Hematopoietic multipotent progenitor cell treated with erythropoietin and hydrocortisone succinate and interleukin-3 and kit ligand, for 15 days (in vitro differentiated cells): ENCODE measurements at regions not wholly inside any gene's neighbourhood (a gene's known extent, or its start where the extent isn't known, plus 50 kb on each side); places are given as distances from the start of the nearest gene placed in this dataset.
"Not testable (repeated sequence)": the region's sequence is repeated elsewhere in the genome, so short reads cannot be mapped to it uniquely, and the experiment has no call there.

ENCODE experiments used
- DNase-seq: peaks from one replicate; pipeline ENCODE4 v3.0.0-alpha.2; 2015; ENCODE audit warnings: low spot score

GRCh38 chr5:54404568-54404967, 50.9 kb upstream of the HSPB3 start:
- no peak for DNase-seq

GRCh38 chr5:54403885-54404416, 51.5 kb upstream of the HSPB3 start:
- no peak for DNase-seq

- DNase-seq = no peak
These were observed 52.4 kb upstream of the HSPB3 start for GRCh38 chr5:54403121-54403520.

GRCh38 chr5:54401515-54401914, 54.0 kb upstream of the HSPB3 start:
- no peak for DNase-seq

- DNase-seq = no peak
These were observed 57.3 kb upstream of the HSPB3 start for GRCh38 chr5:54398191-54398590.

- no peak for DNase-seq
These were observed 58.1 kb upstream of the HSPB3 start for GRCh38 chr5:54397420-54397819.

- not testable (repeated sequence) for DNase-seq
These were observed 62.5 kb upstream of the HSPB3 start for GRCh38 chr5:54393007-54393406.

GRCh38 chr5:54390539-54391031, 64.9 kb upstream of the HSPB3 start:
- no peak for DNase-seq

- DNase-seq = peak; percentile 23
These were observed 65.5 kb upstream of the HSPB3 start for GRCh38 chr5:54390015-54390414.

GRCh38 chr5:54389399-54389798, 66.1 kb upstream of the HSPB3 start:
- not testable (repeated sequence) for DNase-seq

GRCh38 chr5:54388811-54389210, 66.7 kb upstream of the HSPB3 start:
- DNase-seq = no peak

- DNase-seq = no peak
These were observed 67.1 kb upstream of the HSPB3 start for GRCh38 chr5:54388409-54388808.

- no peak for DNase-seq
These were observed 67.8 kb upstream of the HSPB3 start for GRCh38 chr5:54387659-54388232.

- no peak for DNase-seq
These were observed 68.5 kb upstream of the HSPB3 start for GRCh38 chr5:54387031-54387430.

GRCh38 chr5:54385994-54386393, 69.5 kb upstream of the HSPB3 start:
- DNase-seq = no peak

- no peak for DNase-seq
These were observed 71.1 kb upstream of the HSPB3 start for GRCh38 chr5:54384356-54384933.

GRCh38 chr5:54383941-54384340, 71.6 kb upstream of the HSPB3 start:
- DNase-seq = no peak

GRCh38 chr5:54383225-54383901, 72.1 kb upstream of the HSPB3 start:
- DNase-seq = no peak

GRCh38 chr5:54381319-54381718, 70.9 kb upstream of the ARL15 start:
- DNase-seq = not testable (repeated sequence)

GRCh38 chr5:54379590-54379989, 69.2 kb upstream of the ARL15 start:
- no peak for DNase-seq

- no peak for DNase-seq
These were observed 68.3 kb upstream of the ARL15 start for GRCh38 chr5:54378707-54379106.

GRCh38 chr5:54377339-54377738, 67.0 kb upstream of the ARL15 start:
- not testable (repeated sequence) for DNase-seq

- DNase-seq = no peak
These were observed 60.6 kb upstream of the ARL15 start for GRCh38 chr5:54370982-54371381.
